ENCODE measurements at regions not wholly inside any gene's neighbourhood (a gene's known extent, or its start where the extent isn't known, plus 50 kb on each side); places are given as distances from the start of the nearest gene placed in this dataset.
"Not testable (repeated sequence)": the region's sequence is repeated elsewhere in the genome, so short reads cannot be mapped to it uniquely, and the experiment has no call there.

DNA sequence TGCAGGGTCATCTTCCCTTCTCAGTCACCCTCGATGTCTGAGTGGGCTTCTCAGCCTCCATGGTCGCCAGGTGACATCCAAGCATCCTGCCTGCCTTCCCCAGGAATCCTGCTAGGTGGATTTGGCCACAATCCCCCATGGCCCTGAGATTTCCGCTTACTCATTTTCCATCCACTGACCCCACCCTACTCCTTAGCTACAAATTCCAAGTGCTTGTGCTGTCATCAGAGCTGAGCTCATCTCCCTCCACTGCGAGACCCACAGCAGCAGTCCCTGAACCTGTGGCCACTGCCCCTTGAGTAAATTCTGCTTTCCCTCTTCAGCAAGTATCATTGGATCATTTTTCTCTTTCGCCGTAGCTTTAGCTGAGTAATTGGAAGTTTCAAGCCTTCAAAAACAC lies 90.5 kb upstream of the ANKRD10 start:
- DNase-seq, result peak; percentile 50

DNA sequence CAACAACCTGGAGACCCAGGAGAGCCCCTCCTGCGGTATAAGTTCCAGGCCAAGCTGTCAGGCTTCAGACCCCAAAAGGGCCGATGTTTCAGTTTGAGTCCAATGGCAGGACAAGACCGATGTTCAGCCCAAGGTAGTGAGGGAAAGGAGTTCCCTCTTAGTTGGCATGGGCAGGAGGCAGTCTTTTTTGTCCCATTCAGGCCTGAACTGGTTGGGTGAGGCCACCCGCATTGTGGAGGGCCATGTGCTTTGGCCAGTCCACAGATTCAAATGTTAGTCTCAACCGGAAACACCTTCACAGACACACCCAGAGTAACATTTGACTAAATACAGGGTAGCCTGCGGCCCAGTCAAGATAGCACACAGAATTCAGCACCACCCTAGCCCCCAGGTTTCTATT lies 89.6 kb upstream of the ANKRD10 start:
- no peak for DNase-seq

DNA sequence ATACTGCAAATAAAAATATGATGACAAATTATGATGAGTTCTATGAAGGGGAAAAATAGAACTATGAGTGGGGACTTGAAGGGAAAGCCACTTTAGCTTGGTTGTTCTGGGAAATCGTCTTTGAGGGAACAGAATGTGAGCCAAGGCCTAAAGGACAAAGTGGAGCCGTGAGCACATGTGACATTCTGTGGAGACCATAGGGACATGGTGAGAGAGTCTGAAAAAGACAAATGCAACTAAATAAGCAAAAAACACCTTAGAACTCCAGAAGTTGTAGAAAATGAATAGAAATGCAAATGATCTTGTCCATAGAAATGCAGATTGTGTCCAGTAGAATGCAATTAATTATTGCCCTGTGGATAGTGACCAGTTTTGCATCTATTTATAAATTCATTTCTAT lies 86.8 kb upstream of the ANKRD10 start:
- no peak for DNase-seq

DNA sequence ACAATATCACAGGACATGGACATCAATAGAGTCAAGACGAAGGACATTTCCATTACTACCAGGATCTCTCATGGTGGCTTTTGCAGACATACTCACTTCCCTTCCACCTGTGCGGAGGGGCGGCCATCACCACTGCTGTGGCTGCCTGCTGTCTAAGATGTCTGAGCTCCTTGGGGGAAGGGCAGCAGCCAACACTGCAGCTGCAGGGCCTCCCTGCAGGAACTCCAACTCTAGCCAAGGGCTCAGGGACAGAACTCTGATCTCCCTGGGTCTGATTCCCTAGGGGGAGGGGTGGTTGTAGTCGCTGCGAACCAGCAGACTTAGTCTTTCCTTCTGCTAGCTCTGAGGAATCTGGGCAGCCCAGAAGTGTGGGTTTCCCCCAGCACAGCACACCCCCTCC lies 78.9 kb upstream of the ANKRD10 start:
- DNase-seq, result no peak

DNA sequence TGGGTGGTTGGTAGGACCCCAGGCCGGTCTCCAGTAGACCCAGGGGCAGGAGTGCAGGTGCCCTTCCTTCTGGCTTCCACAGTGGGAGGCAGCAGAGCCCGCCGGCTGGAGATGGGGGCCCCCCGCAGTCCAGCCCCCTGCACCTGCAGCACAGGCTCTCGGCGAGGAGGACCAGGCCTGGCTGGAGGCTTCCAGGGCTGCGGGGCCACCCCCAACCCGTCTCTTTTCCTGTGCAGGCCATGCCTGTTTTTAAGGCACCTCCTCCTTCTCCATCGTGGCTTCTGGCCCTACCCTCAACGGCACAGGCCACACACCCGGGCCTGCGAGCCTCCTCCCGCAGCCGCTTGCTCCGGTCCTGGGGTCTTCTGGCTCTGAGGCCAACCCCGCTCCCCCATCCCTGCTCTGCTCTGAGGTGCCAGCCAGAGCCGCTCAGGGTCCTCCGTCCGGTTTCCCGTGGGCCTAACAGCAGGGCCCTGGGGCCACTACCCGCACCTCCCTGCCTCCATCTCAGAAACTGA lies 77.2 kb upstream of the ANKRD10 start:
- DNase-seq, result no peak

DNA sequence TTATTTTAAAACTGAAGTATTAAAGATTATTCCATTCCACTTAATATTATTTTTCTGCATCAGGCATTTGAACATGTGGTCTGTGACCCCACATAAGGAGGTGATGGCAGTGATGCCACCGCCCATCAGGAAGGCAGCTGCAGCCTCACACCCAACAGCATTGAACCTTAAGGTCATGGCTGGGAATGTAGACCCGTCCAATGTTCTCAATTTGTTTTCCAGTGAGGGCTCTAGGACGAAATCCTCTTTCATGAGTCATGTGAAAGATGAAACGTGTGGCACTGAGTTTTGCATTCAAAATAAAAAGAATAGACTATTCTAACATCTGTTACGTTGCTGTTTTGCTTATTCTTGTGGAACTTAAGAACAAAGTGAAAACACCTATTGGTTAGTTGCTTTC lies 74.5 kb upstream of the ANKRD10 start:
- no peak for DNase-seq

DNA sequence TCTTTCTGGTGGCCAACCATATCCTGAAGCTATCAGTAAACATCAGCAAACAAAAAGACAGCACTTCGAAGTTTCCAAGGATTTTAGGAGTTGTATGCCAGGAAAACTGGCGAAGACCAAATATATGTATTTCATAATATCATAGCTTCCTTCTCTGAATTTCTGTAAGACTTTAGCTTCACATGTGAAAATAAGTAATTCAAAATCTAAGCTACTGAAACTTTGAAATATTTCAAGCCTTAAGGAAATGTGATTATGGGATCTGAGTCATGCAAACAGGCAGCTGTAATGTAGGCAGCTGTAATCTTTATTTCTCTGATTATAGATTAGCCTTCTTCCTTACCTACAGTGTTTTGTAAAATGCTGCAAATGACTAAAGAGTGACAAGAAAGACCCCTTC lies 70.7 kb upstream of the ANKRD10 start:
- no peak for DNase-seq

DNA sequence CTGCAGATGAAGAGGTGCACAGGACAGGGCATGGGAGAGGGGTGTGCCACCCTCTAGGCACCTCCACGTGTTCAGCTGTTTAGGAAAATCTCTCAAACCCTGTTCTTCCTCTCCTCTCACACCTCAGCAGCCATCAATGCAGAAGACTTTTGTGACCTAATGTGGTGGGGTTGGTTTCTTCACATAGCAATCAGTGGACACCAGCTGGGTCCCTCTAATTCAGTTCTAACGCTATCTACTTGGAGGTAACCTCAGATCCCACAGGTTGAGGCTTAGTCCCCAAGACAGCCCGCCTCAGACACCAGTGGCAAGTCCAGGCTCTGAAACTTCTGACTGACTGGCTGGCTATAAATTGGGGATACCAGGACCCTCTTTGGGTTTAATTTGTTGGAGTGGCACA lies 69.9 kb upstream of the ANKRD10 start:
- no peak for DNase-seq

DNA sequence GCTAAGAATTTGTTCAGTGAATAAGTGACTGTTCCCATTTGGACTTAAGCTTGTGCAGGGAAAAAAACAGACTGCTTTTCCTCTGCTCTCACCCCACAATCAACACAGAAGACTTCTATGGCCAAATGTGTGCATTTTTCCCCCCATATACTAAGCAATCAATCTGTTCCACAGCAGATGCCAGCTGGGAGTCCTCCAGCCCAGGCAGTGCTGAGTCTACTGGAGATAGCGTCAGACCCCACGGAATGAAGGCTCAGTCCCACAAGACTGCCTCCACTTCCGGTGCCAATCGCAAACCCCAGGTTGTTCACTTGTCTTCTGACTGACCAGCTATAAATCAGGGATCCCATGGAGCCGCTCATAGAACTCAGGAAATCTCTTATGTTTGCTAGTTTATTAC lies 69.5 kb upstream of the ANKRD10 start:
- DNase-seq, result no peak

DNA sequence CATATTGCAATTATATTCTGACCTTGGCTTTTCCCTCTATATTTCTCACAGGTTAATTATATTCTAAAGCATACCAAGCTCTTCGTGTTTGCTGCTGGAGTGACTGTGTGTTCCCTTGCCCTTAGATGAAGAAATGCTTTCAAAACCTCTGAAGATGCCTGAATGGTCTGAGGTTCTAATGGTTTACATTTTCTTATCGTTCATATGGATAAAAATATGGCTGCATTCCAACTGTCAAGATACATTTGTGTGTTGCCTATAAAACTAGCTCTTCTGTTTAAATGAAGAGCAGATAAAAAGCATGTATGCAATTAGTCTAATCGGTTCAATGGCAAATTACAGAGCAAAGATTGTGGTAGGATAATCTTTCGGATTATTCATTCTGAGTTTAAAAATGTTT lies 68.4 kb upstream of the ANKRD10 start:
- no peak for DNase-seq

DNA sequence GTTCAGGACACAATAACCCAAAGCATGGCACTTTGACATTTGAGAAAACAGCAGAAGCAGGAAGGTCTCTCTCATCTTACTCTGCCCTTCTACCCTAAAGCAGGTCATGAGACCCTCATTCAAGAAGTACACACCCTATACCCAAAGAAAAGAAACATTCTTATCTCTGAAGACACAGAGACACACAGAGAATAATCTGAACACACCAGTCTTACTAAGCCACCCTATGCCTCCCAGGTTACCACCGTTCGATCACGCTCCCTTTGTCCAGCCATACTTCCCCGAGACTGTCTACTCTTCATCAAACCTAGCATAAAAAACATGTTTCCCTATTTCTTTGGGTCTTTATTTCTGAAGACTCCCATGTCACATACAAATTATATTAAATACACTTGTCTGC lies 66.5 kb upstream of the ANKRD10 start:
- no peak for DNase-seq

DNA sequence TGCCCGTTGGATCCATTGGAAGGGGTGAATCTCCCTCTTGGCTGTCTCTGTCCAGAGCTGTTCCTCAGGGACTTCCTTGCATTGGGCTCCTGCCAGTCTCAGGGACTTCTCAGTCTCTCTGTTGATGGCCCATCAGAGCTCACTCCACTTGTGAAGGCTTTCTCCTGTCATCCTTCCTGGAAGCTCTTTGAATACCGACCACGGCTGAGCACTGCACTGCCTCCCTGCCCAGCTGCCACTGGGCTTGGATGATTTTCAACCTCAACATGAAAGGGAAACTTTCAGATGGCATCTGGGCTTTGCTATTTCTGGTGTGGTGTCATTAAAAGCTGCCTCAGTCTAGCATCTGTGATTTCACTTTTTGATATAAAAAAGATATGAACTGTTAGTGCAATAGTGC lies 66.1 kb upstream of the ANKRD10 start:
- DNase-seq, result no peak

DNA sequence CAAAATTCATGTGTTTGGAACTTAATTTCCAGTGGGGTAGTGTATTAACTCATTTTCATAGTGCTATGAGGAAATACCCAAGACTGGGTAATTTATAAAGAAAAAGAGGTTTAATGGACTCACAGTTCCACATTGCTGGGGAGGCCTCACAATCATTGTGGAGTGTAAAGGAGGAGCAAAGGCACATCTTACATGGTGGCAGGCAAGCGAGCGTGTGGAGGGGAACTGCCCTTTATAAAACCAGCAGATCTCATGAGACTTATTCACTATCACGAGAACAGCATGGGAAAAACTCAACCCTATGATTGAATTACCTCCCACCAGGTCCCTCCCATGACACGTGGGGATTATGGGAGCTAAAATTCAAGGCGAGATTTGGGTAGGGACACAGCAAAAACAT lies 64.3 kb upstream of the ANKRD10 start:
- not testable (repeated sequence) for DNase-seq

DNA sequence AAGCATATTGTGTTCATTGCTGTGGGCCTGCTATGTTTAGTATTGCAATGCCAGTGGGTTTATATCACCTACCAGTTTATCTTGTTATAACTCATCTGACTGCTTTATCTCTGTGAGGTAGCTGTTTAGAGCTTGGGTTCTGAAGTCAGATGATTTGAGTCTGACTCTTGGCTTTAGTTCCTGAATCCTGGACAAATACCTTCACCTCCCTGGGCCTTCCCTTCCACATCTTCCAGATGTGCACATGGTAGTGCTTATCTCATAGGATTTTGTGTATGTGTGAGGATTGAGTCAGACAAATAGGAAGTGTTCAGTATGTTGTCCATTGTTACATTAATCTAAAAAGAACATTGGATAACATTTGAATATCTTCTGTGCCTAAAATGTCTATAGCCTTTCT lies 63.5 kb upstream of the ANKRD10 start:
- DNase-seq, result no peak

DNA sequence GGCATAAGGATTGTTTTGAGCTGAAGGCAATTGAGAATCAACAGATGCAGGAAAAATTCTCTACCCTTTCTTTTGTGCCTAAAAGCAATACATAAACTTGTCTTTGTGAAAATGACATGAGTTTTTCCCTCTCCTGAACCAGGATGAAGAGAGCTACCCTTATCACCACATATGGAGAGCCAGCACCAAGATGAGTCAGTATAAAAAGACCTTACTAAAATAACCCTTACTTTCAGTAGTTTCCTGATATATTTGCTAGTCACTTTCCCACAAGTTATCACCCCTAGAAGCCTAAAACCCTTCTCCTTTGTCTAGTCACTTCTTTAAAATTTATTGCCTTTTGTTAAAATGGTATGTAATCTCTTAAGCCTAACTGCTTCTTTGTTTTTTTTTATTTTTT lies 61.9 kb upstream of the ANKRD10 start:
- no peak for DNase-seq

DNA sequence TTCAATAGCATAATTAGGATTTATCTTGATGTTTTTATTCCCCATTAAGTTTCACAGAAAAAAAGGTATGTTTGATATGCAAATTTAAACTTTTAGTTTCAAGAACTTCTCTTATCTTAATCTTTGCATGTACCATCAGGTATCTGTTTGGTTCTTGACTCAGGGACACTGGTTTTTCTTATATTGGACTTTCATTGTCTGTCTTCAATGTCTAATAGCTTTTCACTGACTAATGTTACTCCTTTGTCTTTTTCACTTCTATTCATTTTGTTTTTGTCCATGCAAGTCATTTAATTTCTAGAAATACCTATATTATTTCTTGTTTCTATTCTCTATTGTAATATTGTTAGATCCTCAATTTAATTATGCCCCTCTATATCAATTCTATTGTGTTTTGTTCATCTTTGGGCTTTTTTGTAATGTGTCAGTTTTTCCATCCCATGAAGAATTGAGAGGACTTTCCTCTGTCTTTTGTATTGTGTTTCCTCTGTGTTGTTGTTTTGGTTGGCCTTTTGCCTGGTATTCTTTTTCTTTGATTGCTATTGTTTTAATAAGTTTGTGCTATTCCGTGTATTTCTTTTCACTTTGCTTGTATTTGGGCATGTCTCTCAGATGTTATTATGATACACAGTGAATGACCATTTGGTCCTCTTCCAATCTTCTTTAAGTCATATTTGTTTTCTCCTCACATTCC lies 58.3 kb upstream of the ANKRD10 start:
- DNase-seq, result no peak

DNA sequence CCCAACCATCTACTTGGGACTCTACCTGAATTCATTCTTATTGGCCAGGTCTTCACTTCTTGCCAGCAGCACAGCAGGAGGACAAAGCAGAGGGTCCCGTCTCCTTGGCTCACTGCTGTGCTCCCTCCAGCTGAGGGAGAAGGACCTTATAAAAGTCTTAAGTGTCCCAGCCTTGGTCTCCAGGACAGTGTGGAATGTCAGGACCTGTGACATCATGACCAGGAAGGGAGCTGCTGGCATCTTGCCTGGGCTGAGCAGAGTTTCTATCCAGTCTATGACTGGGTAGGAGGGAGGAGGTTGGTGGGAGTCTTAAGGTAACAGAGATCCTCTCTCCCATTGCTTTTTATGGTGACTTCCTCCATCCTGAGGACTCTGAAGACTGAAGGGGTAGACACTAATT lies 56.6 kb upstream of the ANKRD10 start:
- no peak for DNase-seq

DNA sequence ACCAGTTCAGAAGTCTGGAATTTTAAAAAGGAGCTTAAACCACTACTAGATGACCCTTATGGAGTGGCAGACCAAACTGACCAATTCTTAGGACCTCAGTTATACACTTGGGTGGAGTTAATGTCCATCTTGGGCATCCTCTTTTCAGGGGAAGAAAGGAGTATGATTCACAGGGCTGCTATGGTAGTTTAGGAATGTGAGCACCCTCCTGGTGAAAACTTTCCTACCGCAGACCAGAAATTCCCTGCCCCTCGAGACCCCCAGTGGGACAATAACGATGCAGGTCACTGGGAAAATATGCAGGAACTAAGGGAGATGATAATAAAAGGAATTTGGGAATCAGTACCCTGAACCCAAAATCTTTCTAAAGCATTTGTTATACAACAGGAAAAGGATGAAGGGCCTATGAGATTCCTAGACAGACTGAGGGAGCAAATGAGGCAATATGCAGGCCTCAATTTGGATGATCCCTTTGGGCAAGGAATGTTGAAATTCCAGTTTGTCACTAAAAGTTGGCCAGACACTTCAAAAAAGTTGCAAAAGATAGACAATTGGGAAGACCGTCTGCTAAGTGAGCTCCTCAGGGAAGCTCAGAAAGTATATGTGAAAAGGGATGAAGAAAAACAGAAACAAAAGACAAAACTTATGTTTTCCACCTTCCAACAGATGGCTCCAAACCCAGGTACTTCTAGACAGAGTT lies 52.4 kb upstream of the ANKRD10 start:
- peak; percentile 84 for DNase-seq

DNA sequence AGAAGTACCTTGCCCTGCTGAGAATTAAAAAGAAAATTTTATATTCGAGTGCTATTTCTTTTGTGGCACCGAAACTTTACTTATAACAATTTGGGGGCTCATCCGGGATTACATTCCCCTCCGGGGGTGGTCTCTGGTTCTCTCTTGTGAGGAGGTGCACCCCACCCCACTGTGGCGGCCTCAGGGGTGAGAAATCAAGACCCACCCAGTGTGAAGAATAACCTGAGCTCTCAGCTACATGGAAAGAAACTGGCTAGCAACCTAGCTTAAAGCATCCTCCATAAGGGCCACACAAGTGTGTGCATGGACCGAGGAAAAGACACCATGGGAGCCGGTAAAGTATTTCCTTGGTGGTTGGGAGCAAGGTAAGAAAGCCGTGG lies 50.9 kb upstream of the ANKRD10 start:
- DNase-seq, result no peak

DNA sequence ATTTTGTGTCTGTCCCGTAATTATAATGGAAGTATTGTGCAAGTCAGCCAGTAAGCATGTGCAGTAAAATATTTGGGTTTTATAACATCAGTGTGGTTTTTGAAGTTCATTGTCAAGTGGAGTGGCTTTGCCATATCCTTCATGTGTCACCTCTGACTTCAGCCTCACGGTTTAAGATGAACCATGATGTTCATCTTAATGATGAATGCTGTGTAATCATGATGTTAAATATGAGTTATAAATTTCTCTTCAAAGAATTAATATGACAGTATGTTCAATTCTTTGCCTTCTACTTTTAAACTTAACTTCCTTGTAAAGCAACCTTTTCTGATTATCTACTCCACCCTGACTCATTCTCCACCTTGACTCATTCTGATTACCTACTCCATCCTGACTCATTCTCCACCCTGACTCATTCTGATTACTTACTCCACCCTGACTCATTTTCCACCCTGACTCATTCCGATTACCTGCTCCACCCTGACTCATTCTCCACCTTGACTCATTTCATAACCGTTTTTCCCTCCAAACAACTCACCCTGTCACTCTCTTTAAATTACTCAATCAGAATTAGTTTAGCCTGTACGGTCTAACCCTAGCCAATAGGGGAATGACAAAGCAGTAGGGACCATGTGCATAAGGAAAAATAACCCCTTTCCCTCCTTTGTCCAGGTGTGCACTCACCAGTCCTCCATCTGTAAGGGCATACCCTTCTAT lies 50.3 kb upstream of the ANKRD10 start:
- DNase-seq, result peak; percentile 31

Data from fibroblast of skin of scalp (primary cell).